H1 (cell line): ENCODE measurements at regions not wholly inside any gene's neighbourhood (a gene's known extent, or its start where the extent isn't known, plus 50 kb on each side); places are given as distances from the start of the nearest gene placed in this dataset.

Source experiments
- CTCF ChIA-PET: fragments of 300-600 bp; sonication (Branson Sonifier 250); formaldehyde crosslinking; loops from one replicate; lab custom pipeline; 2021; ENCODE audit not compliant: partially characterized antibody; lab: Charles Lee
- POLR2A ChIA-PET: fragments of 300-600 bp; sonication (Branson Sonifier 250); formaldehyde crosslinking; loops from one replicate; lab custom pipeline; 2021; ENCODE audit warnings: inconsistent platforms; ENCODE audit not compliant: partially characterized antibody; lab: Charles Lee
- DNase-seq, 2 experiments: peaks; one replicate each; pipeline versions ENCODE4 v3.0.0 to v3.0.0-alpha.2; 2010 to 2022; ENCODE audit warnings: low spot score in 2 of 2, low read depth in 1 of 2, mixed read lengths in 1 of 2
- FAIRE-seq: peaks from 2 replicates; lab custom pipeline; 2011; peaks lifted over from hg19 to GRCh38; lab: Jason Lieb, UNC
- H2AFZ ChIP-seq: 2 replicates; pipeline ENCODE4 v1.8.1; 2012; ENCODE audit warnings: low read length, inconsistent platforms
- H2AK5ac ChIP-seq: 2 replicates; pipeline ENCODE4 v1.6.1; 2013; ENCODE audit warnings: low read depth, low read length
- H2BK120ac ChIP-seq: replicated peaks from 2 replicates; pipeline ENCODE3; 2013; ENCODE audit warnings: low read depth, low read length, inconsistent platforms
- H2BK12ac ChIP-seq: 2 replicates; pipeline ENCODE4 v1.6.1; 2013; ENCODE audit warnings: low read depth, low read length
- H2BK15ac ChIP-seq: 2 replicates; pipeline ENCODE4 v1.6.1; 2013; ENCODE audit warnings: low read length
- H2BK20ac ChIP-seq: 2 replicates; pipeline ENCODE4 v1.6.1; 2013; ENCODE audit warnings: low read length
- H2BK5ac ChIP-seq: 2 replicates; pipeline ENCODE4 v1.6.1; 2013; ENCODE audit warnings: low read depth, low read length
- H3K14ac ChIP-seq: 2 replicates; pipeline ENCODE4 v1.6.1; 2013; ENCODE audit warnings: inconsistent platforms; ENCODE audit not compliant: insufficient read length
- H3K18ac ChIP-seq: 2 replicates; pipeline ENCODE4 v1.6.1; 2013; ENCODE audit warnings: low read length; ENCODE audit errors: extremely low read depth
- H3K23ac ChIP-seq: 2 replicates; pipeline ENCODE4 v1.6.1; 2013; ENCODE audit warnings: inconsistent platforms; ENCODE audit not compliant: insufficient read length
- H3K23me2 ChIP-seq: 2 replicates; pipeline ENCODE4 v1.6.1; 2013; ENCODE audit warnings: low read depth, low read length
- H3K27ac ChIP-seq: 2 replicates; pipeline ENCODE4 v1.6.1; 2011; ENCODE audit warnings: low read depth, low read length, inconsistent platforms
- H3K27me3 ChIP-seq, 4 experiments: replicated peaks in 1 of 4; 1 replicate in 1 of 4; 2 replicates in 3 of 4; pipeline versions ENCODE4 v1.6.1 to v1.8.1; 2011 to 2013; ENCODE audit warnings: low read length in 3 of 4, mild to moderate bottlenecking in 3 of 4, inconsistent platforms in 2 of 4, mixed read lengths in 2 of 4, moderate library complexity in 1 of 4; ENCODE audit not compliant: control insufficient read depth in 3 of 4, insufficient read depth in 3 of 4; ENCODE audit errors: extremely low read depth in 1 of 4
- H3K36me3 ChIP-seq, 4 experiments: 2 replicates each; pipeline versions ENCODE4 v1.6.1 to v1.8.1; 2011 to 2013; ENCODE audit warnings: mild to moderate bottlenecking in 4 of 4, low read length in 3 of 4, moderate library complexity in 2 of 4, control low read depth in 1 of 4, inconsistent platforms in 1 of 4; ENCODE audit not compliant: insufficient read depth in 4 of 4, control insufficient read depth in 2 of 4
- H3K4ac ChIP-seq: replicated peaks from 2 replicates; pipeline ENCODE3; 2013; ENCODE audit warnings: low read length, low read depth, mixed read lengths, inconsistent platforms; ENCODE audit not compliant: insufficient read length
- H3K4me1 ChIP-seq, 4 experiments: replicated peaks in 1 of 4; 1 replicate in 1 of 4; 2 replicates in 3 of 4; pipeline versions ENCODE4 v1.6.1 to v1.8.1; 2011 to 2013; ENCODE audit warnings: low read length in 3 of 4, inconsistent platforms in 2 of 4, mixed read lengths in 1 of 4; ENCODE audit not compliant: insufficient read depth in 4 of 4, control insufficient read depth in 3 of 4
- H3K4me2 ChIP-seq, 2 experiments: 2 replicates each; pipeline versions ENCODE4 v1.6.1 to v1.8.1; 2011 to 2013; ENCODE audit warnings: low read depth in 2 of 2, low read length in 2 of 2, control low read depth in 1 of 2, inconsistent platforms in 1 of 2, mild to moderate bottlenecking in 1 of 2; ENCODE audit not compliant: insufficient read depth in 1 of 2
- H3K4me3 ChIP-seq, 4 experiments: fragments of 200-600, 300-600 bp in 1 of 4; sonication (generic), shearing (Covaris generic), sonication (Bioruptor Twin) in 1 of 4; 2 replicates each; pipeline versions ENCODE4 v1.5.1 to v1.8.1; 2011 to 2016; ENCODE audit warnings: low read length in 4 of 4, low read depth in 3 of 4, control low read depth in 2 of 4, inconsistent platforms in 2 of 4, mild to moderate bottlenecking in 2 of 4, mixed read lengths in 1 of 4, moderate library complexity in 1 of 4; ENCODE audit not compliant: insufficient read depth in 2 of 4; ENCODE audit errors: extremely low read depth in 1 of 4
- H3K56ac ChIP-seq: replicated peaks from 2 replicates; pipeline ENCODE3; 2013; ENCODE audit warnings: low read depth, mild to moderate bottlenecking, mixed read lengths, low read length, inconsistent platforms; ENCODE audit not compliant: insufficient read length
- H3K79me1 ChIP-seq: 2 replicates; pipeline ENCODE4 v1.6.1; 2013; ENCODE audit warnings: low read depth, low read length, control low read depth
- H3K79me2 ChIP-seq, 2 experiments: 2 replicates each; pipeline versions ENCODE4 v1.6.1 to v1.8.1; 2012 to 2013; ENCODE audit warnings: low read length in 2 of 2, mild to moderate bottlenecking in 2 of 2, inconsistent platforms in 1 of 2; ENCODE audit not compliant: insufficient read depth in 2 of 2, control insufficient read depth in 1 of 2
- H3K9ac ChIP-seq, 4 experiments: replicated peaks in 1 of 4; 1 replicate in 1 of 4; 2 replicates in 3 of 4; pipeline versions ENCODE4 v1.6.1 to v1.8.1; 2011 to 2013; ENCODE audit warnings: low read depth in 3 of 4, low read length in 3 of 4, control low read depth in 2 of 4, mild to moderate bottlenecking in 2 of 4, moderate library complexity in 2 of 4, inconsistent platforms in 1 of 4; ENCODE audit errors: extremely low read depth in 1 of 4
- H3K9me3 ChIP-seq, 2 experiments: 2 replicates each; pipeline versions ENCODE4 v1.6.1 to v1.8.1; 2012 to 2013; ENCODE audit warnings: mild to moderate bottlenecking in 2 of 2, moderate library complexity in 2 of 2, control low read depth in 1 of 2, inconsistent platforms in 1 of 2, low read depth in 1 of 2, low read length in 1 of 2, mixed read lengths in 1 of 2; ENCODE audit not compliant: insufficient read depth in 2 of 2
- H4K20me1 ChIP-seq, 2 experiments: replicated peaks in 1 of 2; 2 replicates each; pipeline versions ENCODE3 to v1.8.1; 2011 to 2013; ENCODE audit warnings: inconsistent platforms in 2 of 2, low read length in 2 of 2, mild to moderate bottlenecking in 1 of 2; ENCODE audit not compliant: insufficient read depth in 2 of 2, control insufficient read depth in 1 of 2
- H4K5ac ChIP-seq: 2 replicates; pipeline ENCODE4 v1.6.1; 2013; ENCODE audit warnings: low read length, low read depth, mixed read lengths, inconsistent platforms; ENCODE audit not compliant: insufficient read length
- H4K8ac ChIP-seq: 2 replicates; pipeline ENCODE4 v1.8.0; 2013; ENCODE audit warnings: mild to moderate bottlenecking, moderate library complexity, low read length, inconsistent platforms; ENCODE audit not compliant: insufficient read depth; ENCODE audit errors: extremely low read depth
- H4K91ac ChIP-seq: replicated peaks from 2 replicates; pipeline ENCODE3; 2013; ENCODE audit warnings: low read length, mixed read lengths, inconsistent platforms; ENCODE audit not compliant: insufficient read length
- WGBS, 2 experiments: shearing (Covaris generic) in 1 of 2; methylation state at CpG; one replicate each; pipeline versions ENCODE4 v1.1.6 to v1.1.7; 2013 to 2015; ENCODE audit warnings: low lambda C conversion rate in 2 of 2, mixed read lengths in 2 of 2, inconsistent platforms in 1 of 2, low coverage in 1 of 2, missing lambda C conversion rate in 1 of 2; ENCODE audit not compliant: insufficient replicate concordance in 2 of 2, insufficient coverage in 1 of 2, insufficient read length in 1 of 2; ENCODE audit errors: extremely low coverage in 1 of 2, missing lambda C conversion rate in 1 of 2; 5-methylcytosine and 5-hydroxymethylcytosine counted together

DNA sequence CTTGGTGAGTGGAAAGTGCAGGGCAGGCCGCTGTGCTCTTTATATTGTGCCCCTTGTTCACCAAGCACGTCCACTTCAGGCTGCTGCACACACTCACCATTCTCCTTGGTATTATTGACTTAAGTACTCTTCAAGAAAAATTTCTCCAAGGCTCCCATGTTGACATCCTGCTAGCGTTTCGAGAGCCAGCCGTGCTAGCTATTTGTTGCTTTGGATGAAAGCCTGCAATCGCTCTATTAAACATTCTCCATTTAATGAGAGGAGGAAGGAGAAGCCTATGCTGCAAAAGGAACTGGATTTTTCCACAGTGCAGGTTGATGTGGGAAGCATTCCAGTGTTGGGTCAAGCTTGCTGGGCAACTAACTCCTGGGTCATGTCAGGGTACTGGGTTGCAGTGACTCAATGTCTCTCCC lies 113.5 kb downstream of the CD83 start:
- no peak overlapping the region for H3K4me2 ChIP-seq
- no peaks in the 10 kb centered on the region for H4K20me1 ChIP-seq
- no peak overlapping the region for H2BK12ac ChIP-seq
- no peak for FAIRE-seq
- H2AFZ ChIP-seq, result no peak overlapping the region
- no peaks in the 10 kb centered on the region; a peak in 1 of 7 replicates for H3K27me3 ChIP-seq
- H3K27ac ChIP-seq, result no peak overlapping the region
- H2BK5ac ChIP-seq, result no peak overlapping the region
- no peaks in the 10 kb centered on the region for H3K23me2 ChIP-seq
- H2BK120ac ChIP-seq, result no peak overlapping the region
- H3K79me2 ChIP-seq, result no peaks in the 10 kb centered on the region
- H3K4me3 ChIP-seq, result no peak overlapping the region
- no peak overlapping the region for H3K56ac ChIP-seq
- H3K14ac ChIP-seq, result no peak overlapping the region
- H3K18ac ChIP-seq, result no peak overlapping the region
- DNase-seq, result no peak
- ChIA-PET POLR2A (no interaction called here), CTCF (interaction anchor here (0.8 to 1.5 kb wide), 3 partner anchors 8 to 166 kb away, joined by 3 to 4 read pairs (median 4); no protein-coding TSS in a partner anchor)
- H4K5ac ChIP-seq, result no peak overlapping the region
- H4K8ac ChIP-seq, result no peak overlapping the region
- no peak overlapping the region for H2BK20ac ChIP-seq
- no peak overlapping the region for H3K23ac ChIP-seq
- H3K9me3 ChIP-seq, result peaks cover 3 to 4% of the 10 kb centered on the region in 2 experiments; a peak in 3 of 4 replicates
- H2AK5ac ChIP-seq, result no peak overlapping the region
- no peaks in the 10 kb centered on the region for H3K79me1 ChIP-seq
- no peaks in the 10 kb centered on the region; a peak in 1 of 7 replicates for H3K4me1 ChIP-seq
- H3K4ac ChIP-seq, result no peak overlapping the region
- H2BK15ac ChIP-seq, result no peak overlapping the region
- 79% methylated on average over 6 of the region's 6 CpGs; no CpG with 5 or more reads in 1 of the 2 experiments for WGBS, 2 experiments
- no peak overlapping the region for H4K91ac ChIP-seq
- no peaks in the 10 kb centered on the region for H3K36me3 ChIP-seq
- H3K9ac ChIP-seq, result no peak overlapping the region
